T-helper 17 cell (primary cell): ENCODE measurements at regions not wholly inside any gene's neighbourhood (a gene's known extent, or its start where the extent isn't known, plus 50 kb on each side); places are given as distances from the start of the nearest gene placed in this dataset.
A peak's percentile ranks its signal among the peaks of the same experiment; 100 is the strongest.
"Not testable (repeated sequence)": the region's sequence is repeated elsewhere in the genome, so short reads cannot be mapped to it uniquely, and the experiment has no call there.

Source experiments
- ATAC-seq: fragments of 150-1000 bp; cut with Tn5 transposase; 2 replicates; pipeline ENCODE4 v1.10.0; 2021; ENCODE audit warnings: mild to moderate bottlenecking, moderate library complexity
- DNase-seq, 3 donors: peaks; one replicate each; pipeline versions ENCODE4 v3.0.0 to v3.0.0-alpha.2; 2020 to 2021
- H3K9me3 ChIP-seq: one replicate; pipeline ENCODE4 v1.7.0; 2013; ENCODE audit warnings: low read length, mild to moderate bottlenecking; ENCODE audit not compliant: control insufficient read depth, poor library complexity, severe bottlenecking
- H3K27ac Mint-ChIP-seq: one replicate; pipeline ENCODE4 v1.8.0; 2022; ENCODE audit warnings: mild to moderate bottlenecking, moderate library complexity, mixed read lengths
- H3K27me3 Mint-ChIP-seq: one replicate; pipeline ENCODE4 v1.8.0; 2022; ENCODE audit warnings: mixed read lengths
- H3K36me3 Mint-ChIP-seq: one replicate; pipeline ENCODE4 v1.8.0; 2022; ENCODE audit warnings: low read depth, mixed read lengths
- H3K4me1 Mint-ChIP-seq: one replicate; pipeline ENCODE4 v1.8.0; 2022; ENCODE audit warnings: mild to moderate bottlenecking, mixed read lengths
- H3K4me3 Mint-ChIP-seq: one replicate; pipeline ENCODE4 v1.8.0; 2022; ENCODE audit warnings: mild to moderate bottlenecking, moderate library complexity, mixed read lengths

- not testable (repeated sequence) for H3K27ac Mint-ChIP-seq, H3K27me3 Mint-ChIP-seq, ATAC-seq, H3K9me3 ChIP-seq, H3K4me3 Mint-ChIP-seq, H3K4me1 Mint-ChIP-seq, H3K36me3 Mint-ChIP-seq, DNase-seq
These were observed 188.7 kb downstream of the BCL2L11 start for GRCh38 chr2:111309231-111310075.

- H3K9me3 ChIP-seq, H3K4me3 Mint-ChIP-seq, H3K4me1 Mint-ChIP-seq, ATAC-seq, H3K27me3 Mint-ChIP-seq, H3K27ac Mint-ChIP-seq, DNase-seq, H3K36me3 Mint-ChIP-seq: not testable (repeated sequence)
These were observed 189.7 kb downstream of the BCL2L11 start for GRCh38 chr2:111310395-111310794.

GRCh38 chr2:111311568-111311967 is 190.9 kb downstream of the BCL2L11 start:
- H3K27me3 Mint-ChIP-seq, H3K4me3 Mint-ChIP-seq, DNase-seq, H3K9me3 ChIP-seq, H3K4me1 Mint-ChIP-seq, H3K27ac Mint-ChIP-seq, H3K36me3 Mint-ChIP-seq, ATAC-seq: not testable (repeated sequence)

GRCh38 chr2:111312897-111313607 is 192.3 kb downstream of the BCL2L11 start:
- H3K27ac Mint-ChIP-seq, DNase-seq, H3K4me3 Mint-ChIP-seq, H3K4me1 Mint-ChIP-seq, H3K27me3 Mint-ChIP-seq, H3K36me3 Mint-ChIP-seq, H3K9me3 ChIP-seq, ATAC-seq: not testable (repeated sequence)

GRCh38 chr2:111313711-111314110 is 193.0 kb downstream of the BCL2L11 start:
- H3K27me3 Mint-ChIP-seq, DNase-seq, H3K36me3 Mint-ChIP-seq, H3K4me3 Mint-ChIP-seq, H3K27ac Mint-ChIP-seq, H3K9me3 ChIP-seq, H3K4me1 Mint-ChIP-seq, ATAC-seq: not testable (repeated sequence)

GRCh38 chr2:111315188-111315917 is 194.6 kb downstream of the BCL2L11 start:
- not testable (repeated sequence) for DNase-seq, H3K9me3 ChIP-seq, H3K4me3 Mint-ChIP-seq, H3K4me1 Mint-ChIP-seq, ATAC-seq, H3K36me3 Mint-ChIP-seq, H3K27ac Mint-ChIP-seq, H3K27me3 Mint-ChIP-seq

- H3K4me3 Mint-ChIP-seq, H3K9me3 ChIP-seq, H3K36me3 Mint-ChIP-seq, H3K27me3 Mint-ChIP-seq, DNase-seq, ATAC-seq, H3K4me1 Mint-ChIP-seq, H3K27ac Mint-ChIP-seq: not testable (repeated sequence)
These were observed 195.6 kb downstream of the BCL2L11 start for GRCh38 chr2:111316221-111316741.

GRCh38 chr2:111316881-111317549 is 196.3 kb downstream of the BCL2L11 start:
- not testable (repeated sequence) for H3K4me1 Mint-ChIP-seq, DNase-seq, H3K36me3 Mint-ChIP-seq, H3K27me3 Mint-ChIP-seq, ATAC-seq, H3K27ac Mint-ChIP-seq, H3K4me3 Mint-ChIP-seq, H3K9me3 ChIP-seq

GRCh38 chr2:111319552-111319951 is 198.8 kb downstream of the BCL2L11 start:
- not testable (repeated sequence) for H3K4me1 Mint-ChIP-seq, ATAC-seq, DNase-seq, H3K27ac Mint-ChIP-seq, H3K9me3 ChIP-seq, H3K36me3 Mint-ChIP-seq, H3K4me3 Mint-ChIP-seq, H3K27me3 Mint-ChIP-seq

- peak overlapping the region; percentile 28 for H3K4me3 Mint-ChIP-seq
- H3K27me3 Mint-ChIP-seq, H3K9me3 ChIP-seq, H3K36me3 Mint-ChIP-seq, ATAC-seq, DNase-seq, H3K4me1 Mint-ChIP-seq, H3K27ac Mint-ChIP-seq: not testable (repeated sequence)
These were observed 199.6 kb downstream of the BCL2L11 start for GRCh38 chr2:111320264-111320663.

- H3K36me3 Mint-ChIP-seq, ATAC-seq, H3K27me3 Mint-ChIP-seq, H3K4me1 Mint-ChIP-seq, DNase-seq, H3K4me3 Mint-ChIP-seq, H3K27ac Mint-ChIP-seq, H3K9me3 ChIP-seq: not testable (repeated sequence)
These were observed 200.3 kb downstream of the BCL2L11 start for GRCh38 chr2:111320965-111321364.

GRCh38 chr2:111323384-111323783 is 202.7 kb downstream of the BCL2L11 start:
- not testable (repeated sequence) for H3K27ac Mint-ChIP-seq, ATAC-seq, H3K27me3 Mint-ChIP-seq, H3K4me3 Mint-ChIP-seq, H3K9me3 ChIP-seq, DNase-seq, H3K4me1 Mint-ChIP-seq, H3K36me3 Mint-ChIP-seq

GRCh38 chr2:111327726-111328125 is 207.0 kb downstream of the BCL2L11 start:
- not testable (repeated sequence) for H3K36me3 Mint-ChIP-seq, H3K9me3 ChIP-seq, H3K27ac Mint-ChIP-seq, H3K27me3 Mint-ChIP-seq, DNase-seq, H3K4me3 Mint-ChIP-seq, H3K4me1 Mint-ChIP-seq, ATAC-seq
